ENCODE measurements at regions not wholly inside any gene's neighbourhood (a gene's known extent, or its start where the extent isn't known, plus 50 kb on each side); places are given as distances from the start of the nearest gene placed in this dataset.

GRCh38 chr14:105944632-105945610 is 418.5 kb downstream of the TMEM121 start:
- TF ChIP-seq CTCF (conservative IDR thresholded peaks at IDR 0.05 in 1 of 2, IDR thresholded peaks at IDR 0.05 in 1 of 2; ENCODE audit: low read depth in 1 of 2, low read length in 2 of 2) = no peak
- TF ChIP-seq EZH2 (IDR thresholded peaks at IDR 0.05; ENCODE audit: low read length, missing control alignments) = no peak
